ENCODE measurements at regions not wholly inside any gene's neighbourhood (a gene's known extent, or its start where the extent isn't known, plus 50 kb on each side); places are given as distances from the start of the nearest gene placed in this dataset.

- TF ChIP-seq ZNF274 (IDR thresholded peaks at IDR 0.05; ENCODE audit: low read depth, low read length): no peak
- no peak for TF ChIP-seq POLR2A (IDR thresholded peaks at IDR 0.05; ENCODE audit: borderline replicate concordance, extremely low read depth, insufficient read depth, insufficient read length)
- no peak for TF ChIP-seq CTCF (IDR thresholded peaks at IDR 0.05 in 2 of 3, conservative IDR thresholded peaks at IDR 0.05 in 1 of 3; ENCODE audit: borderline replicate concordance in 1 of 3, insufficient read depth in 1 of 3, low read depth in 2 of 3, low read length in 2 of 3)
- TF ChIP-seq SP1 (IDR thresholded peaks at IDR 0.05; ENCODE audit: low read depth): no peak
- no peak for TF ChIP-seq EZH2 (IDR thresholded peaks at IDR 0.05)
- TF ChIP-seq SIN3A (IDR thresholded peaks at IDR 0.05; ENCODE audit: low read depth): no peak
- TF ChIP-seq EZH2phosphoT487 (IDR thresholded peaks at IDR 0.05; ENCODE audit: borderline replicate concordance): no peak
- no peak for TF ChIP-seq POLR2AphosphoS5 (IDR thresholded peaks at IDR 0.05; ENCODE audit: low read depth, low read length)
- no peak for TF ChIP-seq EGR1 (IDR thresholded peaks at IDR 0.05; ENCODE audit: low read depth)
- no peak for TF ChIP-seq SRF (IDR thresholded peaks at IDR 0.05; ENCODE audit: low read depth)
- TF ChIP-seq TCF7L2 (IDR thresholded peaks at IDR 0.05; ENCODE audit: borderline replicate concordance, extremely low read depth, insufficient read depth, insufficient read length): no peak
- no peak for TF ChIP-seq MAX (IDR thresholded peaks at IDR 0.05)
Measured at GRCh38 chrX:17206584-17206983, 168.4 kb upstream of the NHS start.
